Tibial nerve (tissue), 4 donors: ENCODE measurements at regions not wholly inside any gene's neighbourhood (a gene's known extent, or its start where the extent isn't known, plus 50 kb on each side); places are given as distances from the start of the nearest gene placed in this dataset.
"Not testable (repeated sequence)": the region's sequence is repeated elsewhere in the genome, so short reads cannot be mapped to it uniquely, and the experiment has no call there.

Experiments
- DNase-seq, 2 donors: peaks; one replicate each; pipeline ENCODE4 v3.0.0-alpha.2; 2019; ENCODE audit warnings: low spot score in 2 of 2
- H3K27ac ChIP-seq, 4 donors: fragments of 200-600 bp; sonication (generic) in 3 of 4; one replicate each; pipeline ENCODE4 v1.5.1; 2017 to 2019; ENCODE audit warnings: mild to moderate bottlenecking in 1 of 4
- H3K27me3 ChIP-seq, 2 donors: fragments of 200-600 bp; sonication (generic) in 1 of 2; one replicate each; pipeline versions ENCODE4 v1.5.1 to v1.6.0; 2017 to 2019
- H3K36me3 ChIP-seq, 3 donors: fragments of 200-600 bp; sonication (generic); one replicate each; pipeline ENCODE4 v1.5.1; 2018 to 2019
- H3K4me1 ChIP-seq, 4 donors: fragments of 200-600 bp; sonication (generic) in 3 of 4; one replicate each; pipeline ENCODE4 v1.5.1; 2017 to 2019
- H3K4me3 ChIP-seq, 4 donors: fragments of 200-600 bp; sonication (generic) in 3 of 4; one replicate each; pipeline ENCODE4 v1.5.1; 2017 to 2019; ENCODE audit warnings: mild to moderate bottlenecking in 1 of 4, moderate library complexity in 1 of 4
- H3K9me3 ChIP-seq, 4 donors: fragments of 200-600 bp; sonication (generic) in 3 of 4; one replicate each; pipeline ENCODE4 v1.5.1; 2017 to 2019
- CTCF ChIP-seq, 5 experiments: fragments of 200-600 bp in 3 of 5; fragments of 450-650 bp in 2 of 5; sonication (generic) in 3 of 5; IDR thresholded peaks; one replicate each; pipeline ENCODE4 v1.5.1; 2016 to 2019; ENCODE audit warnings: antibody characterized with exemption in 5 of 5, mild to moderate bottlenecking in 3 of 5, moderate library complexity in 2 of 5
- EP300 ChIP-seq, 2 donors: sonication (generic); formaldehyde crosslinking; IDR thresholded peaks; one replicate each; pipeline ENCODE4 v1.6.1; 2017; ENCODE audit warnings: antibody characterized with exemption in 2 of 2, mild to moderate bottlenecking in 1 of 2
- POLR2A ChIP-seq, 2 donors: fragments of 450-650 bp; IDR thresholded peaks; one replicate each; pipeline ENCODE4 v1.6.1; 2017; ENCODE audit warnings: antibody characterized with exemption in 2 of 2, mild to moderate bottlenecking in 2 of 2, moderate library complexity in 2 of 2
- WGBS, 2 donors: methylation state at CpG; one replicate each; pipeline ENCODE4 v1.1.5; 2018; 5-methylcytosine and 5-hydroxymethylcytosine counted together

GRCh38 chr1:19024532-19024931 is 68.1 kb upstream of the IFFO2 start:
- no peak overlapping the region for H3K4me3 ChIP-seq
- peaks cover 0 to 14% of the 10 kb centered on the region in 2 donors for H3K27me3 ChIP-seq

GRCh38 chr1:19023787-19024186 is 67.3 kb upstream of the IFFO2 start:
- peaks cover 0 to 5% (median 0%) of the 10 kb centered on the region in 4 donors for H3K9me3 ChIP-seq
- no peak overlapping the region for H3K27ac ChIP-seq
- no peaks in the 10 kb centered on the region for H3K36me3 ChIP-seq
- TF ChIP-seq CTCF (IDR thresholded peaks at IDR 0.05), result no peak
- TF ChIP-seq EP300 (IDR thresholded peaks at IDR 0.05), result no peak
- TF ChIP-seq POLR2A (IDR thresholded peaks at IDR 0.05), result no peak
- H3K4me3 ChIP-seq, result no peak overlapping the region
- no peak for DNase-seq
- peaks cover 0 to 10% of the 10 kb centered on the region in 2 donors for H3K27me3 ChIP-seq
- H3K4me1 ChIP-seq, result no peaks in the 10 kb centered on the region
- 75 to 90% methylated on average over 2 of the region's 2 CpGs for WGBS, 2 donors

More at GRCh38 chr1:19024532-19024931, 68.1 kb upstream of the IFFO2 start:
- TF ChIP-seq POLR2A (IDR thresholded peaks at IDR 0.05) (no peak), CTCF (IDR thresholded peaks at IDR 0.05) (no peak), EP300 (IDR thresholded peaks at IDR 0.05) (no peak)
- Histone ChIP-seq H3K9me3 (peaks cover 0 to 5% (median 0%) of the 10 kb centered on the region in 4 donors), H3K4me1 (no peaks in the 10 kb centered on the region), H3K27ac (no peak overlapping the region), H3K36me3 (no peaks in the 10 kb centered on the region)
- 91 to 93% methylated on average over 4 of the region's 4 CpGs for WGBS, 2 donors
- no peak for DNase-seq

GRCh38 chr1:19021845-19022244 is 65.4 kb upstream of the IFFO2 start:
- H3K4me1 ChIP-seq, result no peaks in the 10 kb centered on the region
- no peak overlapping the region for H3K27ac ChIP-seq
- no peak for TF ChIP-seq POLR2A (IDR thresholded peaks at IDR 0.05)
- no peak for TF ChIP-seq CTCF (IDR thresholded peaks at IDR 0.05)
- TF ChIP-seq EP300 (IDR thresholded peaks at IDR 0.05), result no peak
- no peak overlapping the region for H3K4me3 ChIP-seq
- 55 to 60% methylated on average over 2 of the region's 2 CpGs for WGBS, 2 donors
- no peaks in the 10 kb centered on the region for H3K27me3 ChIP-seq
- peaks cover 0 to 5% (median 0%) of the 10 kb centered on the region in 4 donors for H3K9me3 ChIP-seq
- H3K36me3 ChIP-seq, result no peaks in the 10 kb centered on the region
- DNase-seq, result no peak

- WGBS, 2 donors, result 95 to 96% methylated on average over 4 of the region's 4 CpGs
Measured at GRCh38 chr1:19019288-19019687, 62.8 kb upstream of the IFFO2 start.

GRCh38 chr1:19015476-19015875 is 59.0 kb upstream of the IFFO2 start:
- Histone ChIP-seq H3K4me3 (no peak overlapping the region), H3K9me3 (no peaks in the 10 kb centered on the region), H3K4me1 (peaks cover 0 to 24% (median 12%) of the 10 kb centered on the region in 4 donors), H3K27me3 (no peaks in the 10 kb centered on the region), H3K36me3 (no peaks in the 10 kb centered on the region), H3K27ac (no peak overlapping the region)
- DNase-seq, result no peak
- TF ChIP-seq CTCF (IDR thresholded peaks at IDR 0.05) (no peak), EP300 (IDR thresholded peaks at IDR 0.05) (no peak), POLR2A (IDR thresholded peaks at IDR 0.05) (no peak)
- WGBS, 2 donors, result 80 to 81% methylated on average over 6 of the region's 6 CpGs

More at GRCh38 chr1:19019288-19019687, 62.8 kb upstream of the IFFO2 start:
- DNase-seq, H3K27ac ChIP-seq, H3K9me3 ChIP-seq, H3K36me3 ChIP-seq, H3K4me3 ChIP-seq, H3K27me3 ChIP-seq, H3K4me1 ChIP-seq: not testable (repeated sequence)

- H3K4me1 ChIP-seq, result peaks cover 0 to 27% (median 13%) of the 10 kb centered on the region in 4 donors
- no peak overlapping the region for H3K27ac ChIP-seq
- no peak overlapping the region for H3K4me3 ChIP-seq
- no peaks in the 10 kb centered on the region for H3K27me3 ChIP-seq
- 73 to 83% methylated on average over 7 of the region's 7 CpGs for WGBS, 2 donors
- no peaks in the 10 kb centered on the region for H3K36me3 ChIP-seq
- DNase-seq, result no peak
- H3K9me3 ChIP-seq, result no peaks in the 10 kb centered on the region
- TF ChIP-seq EP300 (IDR thresholded peaks at IDR 0.05) (no peak), POLR2A (IDR thresholded peaks at IDR 0.05) (no peak), CTCF (IDR thresholded peaks at IDR 0.05) (no peak)
Measured at GRCh38 chr1:19014765-19015164, 58.3 kb upstream of the IFFO2 start.
